ENCODE measurements at regions not wholly inside any gene's neighbourhood (a gene's known extent, or its start where the extent isn't known, plus 50 kb on each side); places are given as distances from the start of the nearest gene placed in this dataset.

GRCh38 chr9:2473681-2474080 is 147.9 kb upstream of the VLDLR start:
- TF ChIP-seq CTCF (IDR thresholded peaks at IDR 0.05): no peak
- TF ChIP-seq POLR2A (IDR thresholded peaks at IDR 0.05): no peak

All from upper lobe of left lung (tissue), 4 donors.